ENCODE measurements at regions not wholly inside any gene's neighbourhood (a gene's known extent, or its start where the extent isn't known, plus 50 kb on each side); places are given as distances from the start of the nearest gene placed in this dataset.

GRCh38 chr3:77859156-77859555 is 819.3 kb downstream of the ROBO2 start:
- no peak for DNase-seq (ENCODE audit: extremely low read depth, low read depth)
- no peak for TF ChIP-seq CTCF (IDR thresholded peaks at IDR 0.05; ENCODE audit: low read depth, low read length)

- TF ChIP-seq CTCF (IDR thresholded peaks at IDR 0.05; ENCODE audit: low read depth, low read length), result no peak
- no peak for DNase-seq (ENCODE audit: extremely low read depth, low read depth)
Measured at GRCh38 chr3:77868725-77869124, 828.8 kb downstream of the ROBO2 start.

GRCh38 chr3:77869423-77869822 is 829.5 kb downstream of the ROBO2 start:
- no peak for DNase-seq (ENCODE audit: extremely low read depth, low read depth)
- TF ChIP-seq CTCF (IDR thresholded peaks at IDR 0.05; ENCODE audit: low read depth, low read length), result no peak

- TF ChIP-seq CTCF (IDR thresholded peaks at IDR 0.05; ENCODE audit: low read depth, low read length), result no peak
- no peak for DNase-seq (ENCODE audit: extremely low read depth, low read depth)
Measured at GRCh38 chr3:77871436-77871835, 831.5 kb downstream of the ROBO2 start.

- no peak for TF ChIP-seq CTCF (IDR thresholded peaks at IDR 0.05; ENCODE audit: low read depth, low read length)
- DNase-seq (ENCODE audit: extremely low read depth, low read depth), result no peak
Measured at GRCh38 chr3:77873598-77873997, 833.7 kb downstream of the ROBO2 start.

- no peak for DNase-seq (ENCODE audit: extremely low read depth, low read depth)
- TF ChIP-seq CTCF (IDR thresholded peaks at IDR 0.05; ENCODE audit: low read depth, low read length), result no peak
Measured at GRCh38 chr3:77885381-77885780, 845.5 kb downstream of the ROBO2 start.

GRCh38 chr3:77887611-77888010 is 847.7 kb downstream of the ROBO2 start:
- TF ChIP-seq CTCF (IDR thresholded peaks at IDR 0.05; ENCODE audit: low read depth, low read length), result no peak
- DNase-seq (ENCODE audit: extremely low read depth, low read depth), result no peak
